NCI-H460 (cell line): ENCODE measurements at regions not wholly inside any gene's neighbourhood (a gene's known extent, or its start where the extent isn't known, plus 50 kb on each side); places are given as distances from the start of the nearest gene placed in this dataset.
"Not testable (repeated sequence)": the region's sequence is repeated elsewhere in the genome, so short reads cannot be mapped to it uniquely, and the experiment has no call there.

Source experiments
- DNase-seq: peaks from one replicate; pipeline ENCODE4 v3.0.0-alpha.2; 2016; ENCODE audit warnings: low read depth; ENCODE audit errors: extremely low read depth

DNA sequence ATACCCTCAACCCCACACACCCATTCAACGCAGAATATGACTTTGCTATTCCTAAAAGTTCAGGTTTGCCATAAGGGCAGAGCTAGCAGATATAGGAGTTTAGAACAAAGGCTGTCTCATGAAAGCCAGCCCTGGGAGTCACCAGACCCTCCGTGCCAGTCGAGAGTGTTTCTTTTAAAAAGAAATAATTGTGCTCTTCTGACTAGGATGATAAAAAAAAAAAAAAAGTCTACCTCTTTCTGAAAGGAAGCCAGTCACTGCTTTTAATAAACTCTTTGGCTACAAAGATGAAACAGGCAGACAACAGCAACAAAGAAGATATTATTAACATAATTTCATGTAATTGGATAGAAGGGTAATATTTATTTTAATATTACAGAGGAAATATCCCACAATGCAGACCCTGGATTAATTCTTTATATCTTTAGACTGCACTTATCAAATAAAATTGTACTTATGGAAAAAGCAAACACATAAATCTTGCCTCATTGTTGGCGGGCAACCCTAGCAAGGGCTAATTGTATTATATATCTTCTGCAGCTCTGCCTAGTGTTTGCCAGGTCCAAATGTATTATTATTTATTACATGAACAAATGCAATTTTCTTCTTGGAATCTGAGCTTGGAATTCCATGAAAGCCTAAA lies 277.5 kb upstream of the DYNLRB2 start:
- DNase-seq, result no peak

DNA sequence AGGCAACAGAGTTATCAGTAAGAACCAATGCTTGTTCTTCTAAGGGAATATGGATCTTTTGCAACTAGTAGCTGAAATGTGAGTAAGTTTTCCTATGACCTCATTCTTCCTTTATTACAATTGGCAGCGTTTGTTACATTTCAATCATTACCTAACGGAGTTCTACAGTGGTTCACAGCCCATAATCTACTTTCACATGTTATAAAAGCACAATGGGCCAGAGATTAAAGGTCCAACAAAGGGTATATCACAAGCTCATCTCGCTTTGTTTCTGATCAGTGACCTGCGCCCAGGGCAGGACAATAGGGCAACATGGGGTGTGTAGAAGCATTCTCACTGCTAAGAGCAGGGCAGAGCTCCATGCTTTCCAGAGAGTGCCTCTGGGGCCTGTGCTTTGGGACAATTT lies 279.9 kb upstream of the DYNLRB2 start:
- DNase-seq, result no peak

DNA sequence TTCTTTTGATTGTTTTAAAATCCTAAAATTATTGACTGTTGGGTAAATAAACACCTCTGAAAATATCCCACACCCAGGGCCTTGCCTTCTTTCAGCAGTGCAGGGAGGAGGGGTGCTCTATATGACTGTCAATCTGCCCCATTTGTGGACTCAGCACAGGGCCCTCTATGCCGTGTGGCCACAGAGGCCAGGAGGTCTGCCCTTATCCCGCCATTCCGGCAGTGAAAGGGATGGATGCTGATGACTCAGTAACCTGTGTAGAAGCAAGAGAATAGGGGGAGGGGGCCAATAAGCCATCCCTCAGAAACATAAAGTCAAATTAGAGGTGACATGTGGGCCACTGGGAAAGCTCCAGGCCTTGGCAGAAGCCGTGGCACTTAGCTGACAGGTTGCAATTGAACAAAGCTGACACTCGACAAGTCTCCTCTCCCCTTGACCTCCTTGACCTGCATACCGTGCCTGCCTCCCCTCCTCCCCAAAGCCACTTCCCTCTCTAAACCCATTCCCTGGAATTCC lies 281.4 kb upstream of the DYNLRB2 start:
- DNase-seq, result no peak

DNA sequence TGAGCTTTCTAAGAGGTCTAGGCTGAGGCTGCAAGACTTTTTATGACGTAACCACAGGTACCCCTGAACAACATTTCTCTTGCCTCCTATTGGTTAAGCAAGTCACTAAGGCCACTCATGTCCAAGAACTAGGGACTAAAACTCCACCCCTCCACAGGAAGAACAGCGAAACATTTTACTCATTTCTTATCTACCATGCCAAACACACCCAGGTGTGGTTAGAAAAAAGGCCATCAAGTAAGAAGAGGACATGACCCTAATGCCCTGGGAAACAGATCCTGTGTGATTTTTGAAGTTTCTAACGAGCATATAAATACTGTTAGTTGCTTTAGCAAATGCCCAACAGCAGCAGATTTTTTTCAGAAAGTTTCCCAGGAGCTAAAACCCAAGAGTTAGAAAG lies 282.4 kb upstream of the DYNLRB2 start:
- DNase-seq, result no peak

DNA sequence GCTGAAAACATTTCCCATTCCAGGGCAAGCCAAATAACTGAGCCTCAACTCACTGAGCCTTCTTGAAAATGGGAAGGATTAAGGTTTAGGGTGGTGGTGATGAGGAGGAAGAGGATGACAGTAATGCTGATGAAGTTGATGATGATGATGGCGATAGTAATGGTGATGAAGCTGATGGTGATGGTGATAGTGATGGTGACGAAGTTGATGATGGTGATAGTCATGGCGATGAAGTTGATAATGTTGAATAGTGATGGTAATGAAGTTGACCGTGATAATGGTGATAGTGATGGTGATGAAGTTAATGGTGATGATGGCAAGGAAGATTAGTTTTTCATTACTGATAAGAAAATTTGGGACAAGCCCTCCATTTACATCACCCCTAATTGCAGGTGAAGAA lies 285.8 kb upstream of the DYNLRB2 start:
- no peak for DNase-seq

DNA sequence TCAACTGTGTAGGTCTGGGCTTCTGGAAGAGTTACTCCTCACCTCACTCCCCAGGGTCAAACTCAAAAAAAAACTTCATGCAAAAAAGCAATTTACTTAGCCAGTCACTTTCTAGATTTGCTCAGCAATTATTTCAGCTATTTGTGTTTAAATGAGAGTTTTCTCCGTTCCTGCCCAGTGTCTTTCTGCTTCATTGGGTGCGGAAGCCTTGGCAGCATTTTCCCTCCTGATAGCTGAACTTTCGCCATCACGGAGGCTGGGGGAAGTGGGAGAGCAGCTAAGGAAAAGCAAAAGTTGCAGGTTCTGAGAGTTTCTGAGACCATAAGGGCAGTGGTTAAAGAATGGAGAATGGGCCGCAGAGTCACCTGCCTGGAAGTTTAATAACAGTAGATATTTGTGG lies 287.1 kb upstream of the DYNLRB2 start:
- no peak for DNase-seq

DNA sequence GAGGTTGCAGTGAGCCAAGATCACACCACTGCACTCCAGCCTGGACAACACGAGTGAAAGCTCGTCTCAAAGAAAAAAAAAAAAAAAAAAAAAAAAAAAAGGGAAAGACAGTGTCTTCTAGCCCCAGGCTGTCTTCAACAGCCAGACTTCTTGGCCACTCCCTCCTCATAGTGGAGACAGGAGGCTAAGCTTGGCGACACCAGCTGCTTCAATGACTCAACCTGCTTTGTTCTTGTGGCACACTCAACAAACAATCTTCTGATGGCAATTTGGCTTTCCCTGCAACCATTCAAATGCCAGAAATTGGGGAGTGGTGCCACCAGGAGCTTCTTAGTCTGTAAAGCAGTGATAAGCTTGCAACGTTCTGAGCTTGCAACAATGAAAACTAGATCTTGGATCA lies 290.4 kb upstream of the DYNLRB2 start:
- DNase-seq, result no peak

DNA sequence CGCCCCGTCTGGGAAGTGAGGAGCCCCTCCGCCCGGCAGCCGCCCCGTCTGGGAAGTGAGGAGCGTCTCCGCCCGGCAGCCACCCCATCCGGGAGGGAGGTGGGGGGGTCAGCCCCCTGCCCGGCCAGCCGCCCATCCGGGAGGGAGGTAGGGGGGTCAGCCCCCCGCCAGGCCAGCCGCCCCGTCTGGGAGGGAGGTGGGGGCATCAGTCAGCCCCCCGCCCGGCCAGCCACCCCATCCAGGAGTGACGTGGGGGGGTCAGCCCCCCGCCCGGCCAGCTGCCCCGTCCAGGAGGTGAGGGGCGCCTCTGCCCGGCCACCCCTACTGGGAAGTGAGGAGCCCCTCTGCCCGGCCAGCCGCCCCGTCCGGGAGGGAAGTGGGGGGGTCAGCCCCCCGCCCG lies 297.5 kb upstream of the DYNLRB2 start:
- not testable (repeated sequence) for DNase-seq

DNA sequence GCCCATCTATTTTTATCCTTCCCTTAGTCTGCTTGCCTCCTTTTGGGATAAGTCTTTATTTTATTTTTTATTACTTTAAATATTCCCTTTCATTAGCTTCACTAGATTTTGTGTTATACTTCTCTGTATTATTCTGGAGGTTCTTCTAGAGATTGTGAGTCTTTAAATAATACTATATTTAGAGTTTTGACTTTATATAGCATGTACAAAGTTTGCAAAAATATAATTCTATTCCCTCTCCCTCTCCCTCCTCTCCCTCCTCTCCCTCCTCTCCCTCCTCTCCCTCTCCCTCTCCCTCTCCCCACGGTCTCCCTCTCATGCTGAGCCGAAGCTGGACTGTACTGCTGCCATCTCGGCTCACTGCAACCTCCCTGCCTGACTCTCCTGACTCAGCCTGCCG lies 298.5 kb upstream of the DYNLRB2 start:
- DNase-seq, result not testable (repeated sequence)

DNA sequence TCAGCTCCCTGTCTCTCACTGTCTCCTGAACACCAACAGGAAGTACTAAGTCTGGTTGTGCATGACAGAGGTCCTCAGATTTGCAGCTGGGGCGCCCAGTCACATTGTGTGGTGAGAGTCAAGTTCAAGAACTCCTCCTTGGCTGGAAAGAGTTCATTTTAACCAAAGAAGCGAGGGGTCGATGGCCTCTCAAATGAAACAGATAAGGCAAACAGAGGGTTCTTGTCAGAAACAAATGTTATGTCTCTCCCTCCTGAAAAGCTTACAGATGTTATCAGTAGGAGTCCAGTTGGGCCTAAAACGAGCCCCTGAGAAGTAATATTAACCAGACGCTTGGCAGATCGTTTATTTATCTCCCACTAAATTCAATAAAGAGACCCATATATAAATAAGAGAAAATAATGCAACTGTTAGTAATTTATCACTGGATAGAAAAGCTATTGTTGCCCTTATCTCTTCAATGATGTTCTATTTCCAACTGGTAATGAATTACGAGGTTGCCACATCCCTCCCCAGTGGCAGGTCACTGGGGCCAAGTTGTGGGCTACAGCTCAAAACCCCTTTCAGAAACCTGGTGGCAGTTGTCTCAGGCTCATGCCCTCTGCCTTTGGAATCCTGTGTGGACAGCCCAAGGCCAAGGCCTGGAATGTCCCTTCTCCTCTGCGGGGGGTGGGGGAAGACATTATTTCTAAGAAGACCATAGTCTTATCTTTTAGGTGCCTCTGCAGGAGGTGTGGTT lies 307.5 kb upstream of the DYNLRB2 start:
- no peak for DNase-seq

DNA sequence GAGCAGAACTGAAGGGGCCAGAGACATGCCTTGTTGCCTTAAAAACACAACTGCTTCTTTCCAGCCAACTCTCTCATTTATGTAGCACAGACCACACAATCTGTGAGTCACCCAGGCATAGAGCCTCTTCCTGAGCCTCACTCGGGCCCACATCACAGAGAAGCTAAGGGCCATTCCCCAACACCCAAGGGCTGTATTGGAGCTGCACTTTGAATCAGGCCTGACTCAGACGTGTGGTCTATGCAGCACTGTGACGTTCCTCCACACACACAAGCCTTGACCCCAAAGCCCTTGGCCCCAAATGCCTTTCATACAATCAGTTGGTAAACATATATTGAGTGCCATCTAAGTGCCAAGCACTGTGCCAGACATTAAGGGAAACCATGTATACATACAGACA lies 308.9 kb upstream of the DYNLRB2 start:
- DNase-seq, result no peak

DNA sequence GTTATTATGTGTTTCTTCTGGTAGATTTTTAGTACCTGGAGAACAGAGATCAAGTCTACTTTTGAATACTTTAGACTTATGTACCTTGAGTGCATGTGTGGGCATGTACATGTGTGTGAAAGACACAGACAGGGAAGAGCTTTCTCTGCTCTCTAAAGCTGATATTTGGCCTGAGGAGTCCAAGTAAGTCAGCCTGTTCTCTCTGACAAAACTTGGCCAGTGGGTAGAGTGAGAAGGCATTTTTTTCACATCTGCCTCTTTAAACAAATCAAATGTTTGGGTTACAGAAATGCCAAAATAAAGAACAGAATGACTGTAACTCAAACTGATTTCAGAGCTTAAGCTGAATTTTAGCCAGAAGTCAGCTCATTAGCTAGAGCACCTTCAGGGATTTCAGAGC lies 309.7 kb upstream of the DYNLRB2 start:
- DNase-seq, result no peak

DNA sequence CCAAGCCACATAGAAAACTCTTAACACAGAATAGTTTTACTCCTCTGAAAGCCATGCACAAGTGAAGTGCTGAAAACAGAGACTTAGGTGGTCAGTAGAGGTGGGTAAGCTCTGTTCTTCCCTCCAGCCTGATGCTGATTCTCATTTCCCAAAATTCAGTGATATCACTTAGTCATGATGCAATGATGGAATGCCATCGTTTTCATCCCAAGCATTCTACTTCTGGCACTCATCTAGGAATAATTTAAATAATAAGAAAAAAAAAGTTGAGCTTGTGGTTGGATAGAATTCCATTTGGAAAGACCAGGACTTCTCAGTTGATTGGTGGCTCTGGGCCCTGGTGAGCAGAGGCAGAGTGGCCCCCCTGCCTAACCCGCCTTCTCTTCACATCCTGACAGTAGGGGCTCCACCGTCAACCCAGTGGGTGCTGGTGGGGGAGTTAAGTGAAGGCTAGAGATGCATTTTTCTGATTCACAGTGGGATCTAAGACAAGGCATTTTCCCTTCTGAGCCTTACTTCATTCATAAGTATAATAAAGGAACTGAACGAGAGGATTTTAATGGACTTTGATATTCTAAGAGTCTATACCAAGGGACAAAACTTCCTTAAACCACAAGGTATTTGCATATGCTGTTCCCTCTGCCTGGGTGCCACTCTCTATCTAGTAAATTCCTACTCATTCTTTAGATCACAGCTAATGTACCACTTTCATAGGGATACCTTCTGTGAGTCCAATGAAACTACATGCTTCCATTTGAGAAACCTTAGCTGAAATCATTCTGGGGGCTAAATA lies 310.3 kb upstream of the DYNLRB2 start:
- no peak for DNase-seq

DNA sequence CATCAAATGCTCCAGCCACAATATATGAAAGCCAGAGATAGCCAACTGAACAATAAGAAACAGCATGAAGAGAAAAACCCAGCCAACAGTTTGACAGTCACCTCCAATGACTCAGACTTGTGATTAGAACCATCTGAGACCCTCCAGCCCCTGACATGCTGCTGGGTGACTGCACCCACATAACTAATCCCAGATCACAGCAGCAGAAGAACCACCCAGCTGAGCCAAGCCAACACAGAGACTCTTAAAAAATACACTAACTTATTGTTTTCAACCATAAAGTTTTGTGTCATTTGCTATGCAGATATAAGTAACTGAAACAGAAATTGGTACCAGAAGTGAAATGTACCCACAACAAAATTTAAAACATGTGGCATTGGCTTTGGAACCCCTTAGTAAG lies 314.3 kb upstream of the DYNLRB2 start:
- no peak for DNase-seq

DNA sequence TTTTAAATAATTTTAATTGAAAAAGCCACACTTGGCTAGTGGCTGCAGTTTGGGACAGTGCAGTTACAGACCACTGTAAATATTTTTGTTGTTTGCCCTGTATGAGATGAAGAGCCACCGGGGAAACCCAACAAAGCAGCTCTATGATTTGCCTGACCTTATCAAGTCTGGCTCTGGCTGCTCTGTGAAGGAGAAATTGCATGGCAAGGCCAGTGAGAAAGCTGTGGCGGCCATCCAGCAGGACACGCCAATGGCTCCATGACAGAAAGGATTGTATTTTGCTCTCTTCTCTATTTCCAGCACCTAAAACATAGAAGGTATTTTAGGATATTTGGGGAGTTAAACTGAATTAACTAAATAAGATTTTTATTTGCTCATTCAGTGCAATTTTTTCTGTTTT lies 330.0 kb upstream of the DYNLRB2 start:
- no peak for DNase-seq

DNA sequence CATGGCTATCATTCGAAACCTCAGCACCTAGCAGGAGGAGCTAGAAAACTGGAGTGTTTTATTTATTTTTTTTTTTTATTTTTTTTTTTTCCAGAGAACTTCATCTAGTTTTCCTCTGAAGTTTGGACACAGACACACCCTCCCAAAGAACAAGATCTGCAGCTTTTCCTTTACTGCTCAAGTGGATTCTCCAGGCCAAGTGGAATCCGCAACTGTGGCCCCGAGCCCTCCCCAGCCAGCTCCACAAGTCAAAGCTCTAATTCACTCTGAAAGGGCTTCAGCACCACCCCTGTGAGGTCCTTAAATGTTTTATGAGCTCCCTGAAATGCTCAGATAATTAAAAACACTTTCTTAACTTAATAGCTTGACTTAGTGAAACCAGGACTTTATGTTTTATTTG lies 332.1 kb upstream of the DYNLRB2 start:
- no peak for DNase-seq

DNA sequence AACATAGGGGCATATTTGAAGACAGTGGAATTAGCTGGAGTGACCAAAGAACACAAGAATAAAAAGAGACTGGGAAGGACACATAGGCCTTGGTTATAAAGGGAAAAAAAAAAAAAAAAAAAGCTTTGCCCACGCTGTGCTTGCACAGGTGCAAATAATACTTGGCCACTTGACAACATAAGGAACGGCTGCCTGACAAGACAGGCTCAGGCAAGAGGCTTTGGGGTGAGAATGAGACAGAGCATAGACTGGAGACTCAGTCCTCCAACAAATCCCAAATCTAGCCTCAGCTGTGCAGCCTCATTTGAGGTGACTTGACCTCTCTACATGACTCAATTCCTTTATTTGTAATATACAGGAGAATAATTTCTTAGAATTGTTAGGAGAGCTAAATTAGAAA lies 332.8 kb upstream of the DYNLRB2 start:
- no peak for DNase-seq

DNA sequence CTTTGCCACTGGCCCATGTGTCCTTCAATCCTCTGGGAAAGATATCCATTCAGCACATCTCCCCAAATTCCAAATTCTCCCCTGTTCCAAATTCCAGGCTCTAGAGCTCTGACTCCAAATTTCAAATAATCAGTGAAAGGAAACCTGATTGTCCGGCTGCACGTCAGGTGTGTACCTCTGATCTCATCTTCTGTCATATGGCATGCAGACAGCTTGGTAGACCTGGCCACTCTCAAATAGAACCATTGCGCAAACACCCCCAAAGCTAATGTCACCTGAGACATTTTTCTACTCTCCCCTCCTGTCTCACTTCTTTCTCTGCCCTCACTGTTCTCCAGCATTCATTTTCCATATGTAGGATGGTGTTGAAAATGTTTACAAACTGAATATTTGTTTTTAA lies 337.0 kb upstream of the DYNLRB2 start:
- no peak for DNase-seq

DNA sequence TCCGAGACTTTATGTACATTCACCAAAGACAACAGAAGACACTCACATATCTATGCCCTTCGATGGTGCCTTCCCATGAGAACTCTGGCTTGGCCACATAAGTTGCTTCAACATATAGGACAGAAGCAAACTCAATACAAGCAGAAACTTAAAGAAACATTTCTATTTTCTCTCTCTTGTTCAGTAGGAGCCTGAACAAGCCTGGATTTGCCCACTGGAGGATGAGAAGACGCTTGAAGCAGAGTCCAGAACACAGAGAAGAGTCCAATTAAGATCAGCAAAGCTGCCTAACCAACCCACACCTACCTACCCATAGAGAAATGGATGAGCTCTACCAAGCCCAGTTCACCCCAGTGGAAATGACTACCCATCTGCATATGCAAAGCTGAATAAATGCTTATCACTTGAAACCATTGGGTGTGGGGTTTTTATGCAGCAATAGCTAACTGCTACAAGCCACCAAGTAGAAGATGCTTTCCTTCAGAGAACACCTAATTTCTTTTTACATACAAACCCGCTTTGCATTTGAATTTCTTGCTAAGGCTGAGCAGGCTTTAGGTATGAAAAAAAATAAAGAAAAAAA lies 337.9 kb upstream of the DYNLRB2 start:
- DNase-seq, result no peak

DNA sequence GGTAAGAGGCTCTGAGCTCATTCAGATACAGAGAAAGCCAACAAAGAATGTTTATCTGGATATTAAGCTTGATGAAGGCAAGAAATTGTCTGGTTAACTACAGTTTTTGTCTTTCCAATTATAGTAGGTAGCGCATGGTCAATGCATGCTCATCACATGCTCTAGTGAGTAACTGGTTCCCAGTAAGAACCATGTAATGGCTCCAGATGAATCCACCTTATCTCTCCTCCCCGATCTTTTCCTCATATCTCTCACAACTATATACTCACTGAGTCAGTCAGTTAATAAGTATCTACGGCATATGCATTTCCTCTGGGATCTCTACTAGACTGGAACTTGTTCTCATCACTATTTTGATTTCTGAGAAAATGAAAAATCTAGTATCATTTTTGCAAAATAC lies 340.7 kb upstream of the DYNLRB2 start:
- DNase-seq, result no peak

DNA sequence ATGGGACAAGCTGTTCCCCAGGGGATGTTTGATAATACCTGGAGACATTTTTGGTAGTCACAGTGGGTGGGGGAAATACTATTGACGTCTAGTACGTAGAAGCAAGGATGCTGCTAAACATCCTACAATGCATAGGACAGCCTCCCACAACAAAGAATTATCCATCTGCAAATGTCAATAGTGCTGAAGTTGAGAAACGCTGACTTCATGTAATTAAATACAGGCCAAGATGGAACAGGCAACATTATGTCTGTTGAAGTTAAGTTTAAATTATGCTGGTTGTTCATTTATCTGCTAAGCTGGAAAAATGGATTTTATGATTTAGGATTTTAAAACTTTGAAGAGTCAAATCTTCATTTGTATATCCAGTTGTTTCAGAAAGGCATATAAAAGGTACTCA lies 341.2 kb upstream of the DYNLRB2 start:
- no peak for DNase-seq
